NCI-H146 treated with DMSO at 0.1 percent for 48 hours (cell line): ENCODE measurements at regions not wholly inside any gene's neighbourhood (a gene's known extent, or its start where the extent isn't known, plus 50 kb on each side); places are given as distances from the start of the nearest gene placed in this dataset.
"Not testable (repeated sequence)": the region's sequence is repeated elsewhere in the genome, so short reads cannot be mapped to it uniquely, and the experiment has no call there.

Experiments used
- DNase-seq: peaks from one replicate; lab custom pipeline; 2025; ENCODE audit not compliant: unreplicated experiment; lab: John Stamatoyannopoulos, UW

GRCh38 chr6:130700397-130700796 lies 126.8 kb upstream of the SMLR1 start:
- no peak for DNase-seq

GRCh38 chr6:130708338-130708737 lies 118.9 kb upstream of the SMLR1 start:
- no peak for DNase-seq

- DNase-seq, result not testable (repeated sequence)
Observed at GRCh38 chr6:130711641-130712040, 115.6 kb upstream of the SMLR1 start.

GRCh38 chr6:130713144-130713543 lies 114.1 kb upstream of the SMLR1 start:
- DNase-seq, result no peak

GRCh38 chr6:130715058-130715457 lies 112.1 kb upstream of the SMLR1 start:
- no peak for DNase-seq

- DNase-seq, result no peak
Observed at GRCh38 chr6:130716466-130716865, 110.7 kb upstream of the SMLR1 start.

GRCh38 chr6:130717657-130718056 lies 109.5 kb upstream of the SMLR1 start:
- no peak for DNase-seq

GRCh38 chr6:130720076-130720715 lies 107.0 kb upstream of the SMLR1 start:
- DNase-seq, result no peak

- DNase-seq, result no peak
Observed at GRCh38 chr6:130724089-130724488, 103.1 kb upstream of the SMLR1 start.

GRCh38 chr6:130725551-130725950 lies 101.7 kb upstream of the SMLR1 start:
- DNase-seq, result no peak

GRCh38 chr6:130728064-130728463 lies 99.1 kb upstream of the SMLR1 start:
- not testable (repeated sequence) for DNase-seq

- no peak for DNase-seq
Observed at GRCh38 chr6:130730600-130730999, 96.6 kb upstream of the SMLR1 start.

GRCh38 chr6:130734161-130734560 lies 93.0 kb upstream of the SMLR1 start:
- no peak for DNase-seq

GRCh38 chr6:130740308-130740707 lies 86.9 kb upstream of the SMLR1 start:
- DNase-seq, result no peak

GRCh38 chr6:130742131-130742681 lies 85.0 kb upstream of the SMLR1 start:
- DNase-seq, result no peak

GRCh38 chr6:130743175-130743574 lies 84.0 kb upstream of the SMLR1 start:
- no peak for DNase-seq

GRCh38 chr6:130744576-130745366 lies 82.4 kb upstream of the SMLR1 start:
- no peak for DNase-seq

GRCh38 chr6:130748041-130748440 lies 79.2 kb upstream of the SMLR1 start:
- no peak for DNase-seq

- DNase-seq, result no peak
Observed at GRCh38 chr6:130749402-130749801, 77.8 kb upstream of the SMLR1 start.

- no peak for DNase-seq
Observed at GRCh38 chr6:130752267-130752666, 74.9 kb upstream of the SMLR1 start.

GRCh38 chr6:130754786-130755367 lies 72.3 kb upstream of the SMLR1 start:
- no peak for DNase-seq
